K562 (cell line): ENCODE measurements at regions not wholly inside any gene's neighbourhood (a gene's known extent, or its start where the extent isn't known, plus 50 kb on each side); places are given as distances from the start of the nearest gene placed in this dataset.
A peak's percentile ranks its signal among the peaks of the same experiment; 100 is the strongest.

ENCODE experiments used
- ARID2 ChIP-seq: fragments of 450-650 bp; IDR thresholded peaks from 2 replicates; pipeline ENCODE4 v1.6.1; 2017; ENCODE audit warnings: antibody characterized with exemption, mild to moderate bottlenecking
- ATF1 ChIP-seq, 2 experiments: fragments of 450-650 bp in 1 of 2; IDR thresholded peaks; 2 replicates each; pipeline ENCODE4 v1.6.1; 2016; ENCODE audit warnings: missing compliant biosample characterization in 1 of 2, missing genetic modification characterization in 1 of 2
- BHLHE40 ChIP-seq: IDR thresholded peaks from 2 replicates; pipeline ENCODE4 v1.6.1; 2011; ENCODE audit warnings: low read length, improper control_type of control experiment
- CBX2 ChIP-seq: fragments of 200-600 bp; sonication (generic); IDR thresholded peaks from one replicate; pipeline ENCODE4 v1.6.1; 2012; ENCODE audit warnings: mild to moderate bottlenecking, low read length, inconsistent platforms; ENCODE audit not compliant: insufficient read depth, poor library complexity, severe bottlenecking
- CBX8 ChIP-seq: fragments of 200-600 bp; sonication (generic); IDR thresholded peaks from 2 replicates; pipeline ENCODE4 v1.6.1; 2012; ENCODE audit warnings: borderline replicate concordance, mixed run types, low read depth, mild to moderate bottlenecking, moderate library complexity, mixed read lengths, low read length, control low read depth, inconsistent platforms; ENCODE audit not compliant: poor library complexity, severe bottlenecking; ENCODE audit errors: extremely low read depth
- CHD1 ChIP-seq: fragments of 200-600 bp; sonication (generic); IDR thresholded peaks from one replicate; pipeline ENCODE4 v1.6.1; 2012; ENCODE audit warnings: mild to moderate bottlenecking, moderate library complexity, low read length, inconsistent platforms
- CXXC5 ChIP-seq: fragments of 250-450 bp; sonication (Bioruptor Pico); IDR thresholded peaks from 2 replicates; pipeline ENCODE4 v1.8.0; 2022; ENCODE audit warnings: inconsistent platforms, mild to moderate bottlenecking, moderate library complexity
- E2F4 ChIP-seq: sonication (generic); formaldehyde crosslinking; IDR thresholded peaks from 2 replicates; pipeline ENCODE4 v1.8.0; 2022; ENCODE audit warnings: mild to moderate bottlenecking, low read depth, missing genetic modification reagents
- FOXM1 ChIP-seq, 2 experiments: fragments of 450-650 bp in 1 of 2; sonication (generic) in 1 of 2; formaldehyde crosslinking in 1 of 2; IDR thresholded peaks; 2 replicates each; pipeline versions ENCODE4 v1.6.1 to v1.9.0; 2017 to 2022; ENCODE audit warnings: low read depth in 2 of 2, mild to moderate bottlenecking in 2 of 2, missing genetic modification reagents in 1 of 2, moderate library complexity in 1 of 2
- GABPB1 ChIP-seq: sonication (generic); formaldehyde crosslinking; IDR thresholded peaks from 2 replicates; pipeline ENCODE4 v1.8.0; 2022; ENCODE audit warnings: mild to moderate bottlenecking, missing genetic modification reagents
- GABPB2 ChIP-seq: fragments of 250-450 bp; sonication (Bioruptor Pico); conservative IDR thresholded peaks from 2 replicates; pipeline ENCODE4 v1.5.1; 2021; ENCODE audit warnings: mild to moderate bottlenecking
- ILF3 ChIP-seq: fragments of 450-650 bp; IDR thresholded peaks from 2 replicates; pipeline ENCODE4 v1.6.1; 2018; ENCODE audit warnings: antibody characterized with exemption, mild to moderate bottlenecking, moderate library complexity, borderline replicate concordance
- KLF13 ChIP-seq: fragments of 450-650 bp; IDR thresholded peaks from 2 replicates; pipeline ENCODE4 v1.6.1; 2016; ENCODE audit warnings: missing genetic modification characterization, low read depth, mild to moderate bottlenecking, missing compliant biosample characterization, moderate library complexity, borderline replicate concordance
- MLLT1 ChIP-seq, 2 experiments: fragments of 450-650 bp; IDR thresholded peaks; 2 replicates each; pipeline ENCODE4 v1.6.1; 2016
- POLR2AphosphoS2 ChIP-seq: IDR thresholded peaks from 2 replicates; pipeline ENCODE4 v1.6.1; 2012; ENCODE audit warnings: low read length, improper control_type of control experiment
- RAD51 ChIP-seq: fragments of 450-650 bp; IDR thresholded peaks from 2 replicates; pipeline ENCODE4 v1.7.1; 2016; ENCODE audit warnings: low read depth, mild to moderate bottlenecking, borderline replicate concordance
- RBM17 ChIP-seq: fragments of 200-400 bp; formaldehyde crosslinking; IDR thresholded peaks from 2 replicates; pipeline ENCODE4 v1.6.1; 2017; ENCODE audit warnings: low read depth, mild to moderate bottlenecking, low read length, borderline replicate concordance
- SRSF3 ChIP-seq: fragments of 200-400 bp; formaldehyde crosslinking; IDR thresholded peaks from 2 replicates; pipeline ENCODE4 v1.6.1; 2016; ENCODE audit warnings: mild to moderate bottlenecking, low read length, moderate library complexity; ENCODE audit not compliant: insufficient read depth
- TCF15 ChIP-seq: fragments of 250-450 bp; sonication (Bioruptor Pico); IDR thresholded peaks from 2 replicates; pipeline ENCODE4 v1.8.0; 2022; ENCODE audit warnings: moderate library complexity, mild to moderate bottlenecking, inconsistent platforms
- ZEB2 ChIP-seq: fragments of 450-650 bp; IDR thresholded peaks from 2 replicates; pipeline ENCODE4 v1.6.1; 2016
- ZFP91 ChIP-seq: sonication (generic); formaldehyde crosslinking; IDR thresholded peaks from 2 replicates; pipeline ENCODE4 v1.8.0; 2022; ENCODE audit warnings: mild to moderate bottlenecking, missing genetic modification reagents
- ZNF124 ChIP-seq: sonication (generic); formaldehyde crosslinking; IDR thresholded peaks from 2 replicates; pipeline ENCODE4 v1.8.1; 2022; ENCODE audit warnings: missing genetic modification reagents
- ZNF140 ChIP-seq: fragments of 250-450 bp; sonication (Bioruptor Pico); IDR thresholded peaks from 2 replicates; pipeline ENCODE4 v1.8.0; 2021; ENCODE audit warnings: moderate library complexity, mild to moderate bottlenecking, inconsistent platforms
- ZNF232 ChIP-seq: sonication (generic); formaldehyde crosslinking; IDR thresholded peaks from 2 replicates; pipeline ENCODE4 v1.8.0; 2022; ENCODE audit warnings: mild to moderate bottlenecking, missing genetic modification reagents
- ZNF717 ChIP-seq: fragments of 250-450 bp; sonication (Bioruptor Pico); IDR thresholded peaks from 2 replicates; pipeline ENCODE4 v1.5.0; 2021
- ZSCAN32 ChIP-seq: fragments of 450-650 bp; formaldehyde crosslinking; IDR thresholded peaks from 2 replicates; pipeline ENCODE4 v1.4.0; 2020; ENCODE audit warnings: mild to moderate bottlenecking, moderate library complexity

- TF ChIP-seq CXXC5 (CRISPR knock-in tag) = peak; percentile 100
- no peak for TF ChIP-seq SRSF3
- peak; percentile 69 for TF ChIP-seq KLF13 (tag)
- TF ChIP-seq CBX2 = no peak
- peak; percentile 97 for TF ChIP-seq TCF15 (CRISPR knock-in tag)
- TF ChIP-seq ZNF124 (CRISPR knock-in tag) = no peak
- TF ChIP-seq RBM17 = no peak
- TF ChIP-seq ILF3 = no peak
- TF ChIP-seq CBX8 = no peak
- TF ChIP-seq ARID2 = no peak
- no peak for TF ChIP-seq POLR2AphosphoS2
- no peak; the same call in 1 of the 2 replicates for TF ChIP-seq RAD51
- TF ChIP-seq ZEB2 = peak; percentile 64; the same call in 1 of the 2 replicates
- peak; percentile 96 for TF ChIP-seq ZNF140 (CRISPR knock-in tag)
- TF ChIP-seq FOXM1 (IDR thresholded peaks at IDR 0.05; ENCODE audit: low read depth) = 0 out of 2 replicates have a peak, but pooled peaks have one; percentile 14
- no peak for TF ChIP-seq FOXM1 (CRISPR knock-in tag; IDR thresholded peaks at IDR 0.05; ENCODE audit: low read depth)
- no peak for TF ChIP-seq ZNF717 (CRISPR knock-in tag)
- TF ChIP-seq ZSCAN32 = peak; percentile 38; the same call in 1 of the 2 replicates
- TF ChIP-seq ZFP91 (CRISPR knock-in tag) = no peak
- no peak for TF ChIP-seq BHLHE40
- no peak for TF ChIP-seq ATF1 (CRISPR knock-in tag; IDR thresholded peaks at IDR 0.05)
- TF ChIP-seq ATF1 (tag; IDR thresholded peaks at IDR 0.05) = peak; percentile 65
- TF ChIP-seq E2F4 = no peak
- no peak for TF ChIP-seq CHD1
- TF ChIP-seq ZNF232 (CRISPR knock-in tag) = no peak
- TF ChIP-seq MLLT1 (IDR thresholded peaks at IDR 0.05) = no peak
- no peak for TF ChIP-seq GABPB2 (CRISPR knock-in tag)
- no peak for TF ChIP-seq GABPB1 (CRISPR knock-in tag)
These were observed 84.7 kb upstream of the MYLIP start (continued) for GRCh38 chr6:16044211-16044643.
